HCT116 (cell line): ENCODE measurements at regions not wholly inside any gene's neighbourhood (a gene's known extent, or its start where the extent isn't known, plus 50 kb on each side); places are given as distances from the start of the nearest gene placed in this dataset.

ENCODE experiments used
- ATAC-seq: fragments of 200-7000 bp; cut with Tn5 transposase; 2 replicates; pipeline ENCODE4 v1.9.1; 2020; ENCODE audit warnings: mild to moderate bottlenecking, moderate library complexity
- BruUV-seq: library from RNA; stranded (reverse); fragments of 400-500 nt; replicated peaks from 2 replicates; lab custom pipeline; 2021; lab: Mats Ljungman, UMichigan
- CTCF ChIA-PET: fragments of 300-600 bp; sonication (Branson Sonifier 250); formaldehyde crosslinking; loops from one replicate; lab custom pipeline; 2021; ENCODE audit warnings: antibody characterized with exemption; lab: Charles Lee
- POLR2A ChIA-PET: fragments of 300-600, 350-600 bp; sonication (Branson Sonifier 250); formaldehyde crosslinking; loops from one replicate; lab custom pipeline; 2021; ENCODE audit warnings: antibody characterized with exemption; lab: Charles Lee
- RAD21 ChIA-PET, 2 experiments: fragments of 300-600 bp; sonication (Branson Sonifier 250); formaldehyde crosslinking; loops; one replicate each; lab custom pipeline; 2023; ENCODE audit warnings: low total read pairs in 2 of 2; ENCODE audit not compliant: uncharacterized antibody in 2 of 2, unreplicated experiment in 2 of 2, low non-redundant PET in 1 of 2; lab: Charles Lee
- DNase-seq: peaks from one replicate; pipeline ENCODE4 v3.0.0-alpha.2; 2010; ENCODE audit warnings: low read depth, low spot score
- H2AFZ ChIP-seq: fragments of 200-600 bp; shearing (Covaris generic), sonication (generic); 2 replicates; pipeline ENCODE4 v1.6.1; 2017; ENCODE audit warnings: low read depth, mixed run types, mixed read lengths, antibody characterized with exemption, low read length; ENCODE audit not compliant: poor library complexity, severe bottlenecking
- H3K27ac ChIP-seq: 2 replicates; pipeline ENCODE4 v1.5.1; 2012; ENCODE audit warnings: low read depth, low read length
- H3K27me3 ChIP-seq: fragments of 200-600 bp; sonication (generic); 2 replicates; pipeline ENCODE4 v1.6.1; 2016; ENCODE audit warnings: mixed run types, low read length, mixed read lengths; ENCODE audit not compliant: insufficient read depth
- H3K36me3 ChIP-seq, 2 experiments: fragments of 200-500 bp in 1 of 2; fragments of 200-600 bp in 1 of 2; sonication (Bioruptor generic) in 1 of 2; sonication (generic) in 1 of 2; 2 replicates each; pipeline versions ENCODE4 v1.5.1 to v1.6.1; 2014 to 2016; ENCODE audit warnings: low read length in 2 of 2, inconsistent platforms in 1 of 2, mixed read lengths in 1 of 2, mixed run types in 1 of 2; ENCODE audit not compliant: insufficient read depth in 2 of 2, control insufficient read depth in 1 of 2
- H3K4me1 ChIP-seq, 2 experiments: fragments of 200-600 bp in 1 of 2; sonication (generic) in 1 of 2; 2 replicates each; pipeline versions ENCODE4 v1.5.1 to v1.6.1; 2012 to 2017; ENCODE audit warnings: low read length in 2 of 2, inconsistent platforms in 1 of 2, mild to moderate bottlenecking in 1 of 2, mixed read lengths in 1 of 2, mixed run types in 1 of 2, moderate library complexity in 1 of 2; ENCODE audit not compliant: insufficient read depth in 2 of 2, control insufficient read depth in 1 of 2
- H3K4me2 ChIP-seq: fragments of 200-600 bp; sonication (generic); 2 replicates; pipeline ENCODE4 v1.6.1; 2017; ENCODE audit warnings: mixed run types, low read length, mixed read lengths
- H3K4me3 ChIP-seq, 2 experiments: fragments of 200-600 bp in 1 of 2; sonication (generic) in 1 of 2; replicated peaks in 1 of 2; 2 replicates each; pipeline ENCODE4 v1.5.1; 2011 to 2016; ENCODE audit warnings: low read length in 2 of 2, control low read depth in 1 of 2, low read depth in 1 of 2, mild to moderate bottlenecking in 1 of 2, mixed read lengths in 1 of 2, mixed run types in 1 of 2
- H3K79me2 ChIP-seq: fragments of 200-600 bp; sonication (generic); 2 replicates; pipeline ENCODE4 v1.6.1; 2017; ENCODE audit warnings: mild to moderate bottlenecking, mixed run types, low read length, moderate library complexity, mixed read lengths; ENCODE audit not compliant: insufficient read depth
- H3K9ac ChIP-seq: fragments of 200-600 bp; sonication (generic); 2 replicates; pipeline ENCODE4 v1.6.1; 2016; ENCODE audit warnings: low read length, mixed read lengths
- H3K9me2 ChIP-seq: fragments of 200-600 bp; sonication (generic), shearing (Covaris generic); 2 replicates; pipeline ENCODE4 v1.6.1; 2017; ENCODE audit warnings: mixed run types, mild to moderate bottlenecking, moderate library complexity; ENCODE audit not compliant: insufficient read depth
- H3K9me3 ChIP-seq, 2 experiments: fragments of 200-500 bp in 1 of 2; fragments of 200-600 bp in 1 of 2; sonication (Bioruptor generic) in 1 of 2; sonication (generic) in 1 of 2; 2 replicates each; pipeline ENCODE4 v1.6.1; 2014 to 2017; ENCODE audit warnings: low read length in 2 of 2, mixed read lengths in 2 of 2, inconsistent platforms in 1 of 2, low read depth in 1 of 2, mild to moderate bottlenecking in 1 of 2, mixed run types in 1 of 2, moderate library complexity in 1 of 2; ENCODE audit not compliant: control insufficient read depth in 1 of 2, insufficient read depth in 1 of 2
- H4K20me1 ChIP-seq: fragments of 200-600 bp; sonication (generic), shearing (Covaris generic); 2 replicates; pipeline ENCODE4 v1.6.1; 2017; ENCODE audit warnings: mixed run types, mild to moderate bottlenecking, moderate library complexity; ENCODE audit not compliant: insufficient read depth
- ATF3 ChIP-seq: IDR thresholded peaks from 2 replicates; pipeline ENCODE4 v1.6.1; 2012
- CEBPB ChIP-seq: IDR thresholded peaks from 2 replicates; pipeline ENCODE4 v1.6.1; 2012; ENCODE audit warnings: low read depth
- CTCF ChIP-seq, 3 experiments: fragments of 200-600 bp in 1 of 3; sonication (generic) in 1 of 3; IDR thresholded peaks in 2 of 3; conservative IDR thresholded peaks in 1 of 3; 2 replicates each; pipeline ENCODE4 v1.5.1; 2012 to 2017; ENCODE audit warnings: low read depth in 2 of 3, low read length in 2 of 3, antibody characterized with exemption in 1 of 3, borderline replicate concordance in 1 of 3, control low read depth in 1 of 3, mild to moderate bottlenecking in 1 of 3, mixed read lengths in 1 of 3, mixed run types in 1 of 3, moderate library complexity in 1 of 3; ENCODE audit not compliant: insufficient read depth in 1 of 3
- ELF1 ChIP-seq: IDR thresholded peaks from 2 replicates; pipeline ENCODE4 v1.6.1; 2012; ENCODE audit warnings: low read depth, borderline replicate concordance
- EZH2 ChIP-seq: fragments of 200-600 bp; sonication (generic); IDR thresholded peaks from 2 replicates; pipeline ENCODE4 v1.6.1; 2017; ENCODE audit warnings: antibody characterized with exemption, mixed run types
- EZH2phosphoT487 ChIP-seq: fragments of 200-600 bp; IDR thresholded peaks from 2 replicates; pipeline ENCODE4 v1.6.1; 2018; ENCODE audit warnings: antibody characterized with exemption, borderline replicate concordance
- FOSL1 ChIP-seq: IDR thresholded peaks from 2 replicates; pipeline ENCODE4 v1.6.1; 2012; ENCODE audit warnings: low read depth
- JUND ChIP-seq: IDR thresholded peaks from 2 replicates; pipeline ENCODE4 v1.6.1; 2012
- MAX ChIP-seq: IDR thresholded peaks from 2 replicates; pipeline ENCODE4 v1.6.1; 2012
- POLR2A ChIP-seq: IDR thresholded peaks from 2 replicates; pipeline ENCODE4 v1.7.0; 2011; ENCODE audit warnings: borderline replicate concordance; ENCODE audit not compliant: insufficient read depth, insufficient read length; ENCODE audit errors: extremely low read depth
- POLR2AphosphoS5 ChIP-seq: IDR thresholded peaks from 2 replicates; pipeline ENCODE4 v1.6.1; 2011; ENCODE audit warnings: mild to moderate bottlenecking, low read depth, low read length, moderate library complexity
- REST ChIP-seq: IDR thresholded peaks from 2 replicates; pipeline ENCODE4 v1.6.1; 2012; ENCODE audit warnings: low read depth
- SIN3A ChIP-seq: IDR thresholded peaks from 2 replicates; pipeline ENCODE4 v1.6.1; 2012; ENCODE audit warnings: low read depth
- SP1 ChIP-seq: IDR thresholded peaks from 2 replicates; pipeline ENCODE4 v1.6.1; 2012; ENCODE audit warnings: low read depth
- YY1 ChIP-seq: IDR thresholded peaks from 2 replicates; pipeline ENCODE4 v1.6.1; 2011; ENCODE audit warnings: low read length, low read depth, moderate library complexity, mild to moderate bottlenecking; ENCODE audit not compliant: insufficient replicate concordance; ENCODE audit errors: extremely low read depth
- ZBTB33 ChIP-seq: IDR thresholded peaks from 2 replicates; pipeline ENCODE4 v1.6.1; 2011; ENCODE audit warnings: mild to moderate bottlenecking, low read length, moderate library complexity; ENCODE audit not compliant: insufficient replicate concordance; ENCODE audit errors: extremely low read depth
- ZFX ChIP-seq: fragments of 450-650 bp; IDR thresholded peaks from 2 replicates; pipeline ENCODE4 v1.6.1; 2017
- ZNF274 ChIP-seq: fragments of 200-500 bp; sonication (Bioruptor generic); IDR thresholded peaks from 2 replicates; pipeline ENCODE4 v1.6.1; 2014; ENCODE audit warnings: mild to moderate bottlenecking, low read depth, low read length, inconsistent platforms
- intact Hi-C: fragments of 100-400 bp; cut with micrococcal nuclease; formaldehyde crosslinking; loops from 2 replicates; pipeline ENCODE4 v1.10.0; 2022

GRCh38 chr7:81186691-81187090 is 267.8 kb upstream of the SEMA3C start:
- ChIA-PET POLR2A (no interaction called here), RAD21 (no interaction called here)
- no peak overlapping the region for H3K4me3 ChIP-seq
- H3K9ac ChIP-seq: no peak overlapping the region
- no peaks in the 10 kb centered on the region for H4K20me1 ChIP-seq
- H3K9me3 ChIP-seq: no peaks in the 10 kb centered on the region
- H2AFZ ChIP-seq: no peak overlapping the region
- intact Hi-C loops: no loop called here
- peaks cover 5 to 10% of the 10 kb centered on the region in 2 experiments; a peak in 3 of 4 replicates for H3K4me1 ChIP-seq
- BruUV-seq: no TSS peak
- TF ChIP-seq EZH2 (no peak), REST (no peak), SP1 (no peak), JUND (no peak), ELF1 (no peak), ZNF274 (no peak), ZFX (no peak), CTCF (IDR thresholded peaks at IDR 0.05 in 2 of 3, conservative IDR thresholded peaks at IDR 0.05 in 1 of 3; ENCODE audit: borderline replicate concordance in 1 of 3, insufficient read depth in 1 of 3, low read depth in 2 of 3, low read length in 2 of 3) (no peak), EZH2phosphoT487 (no peak), ATF3 (no peak), POLR2AphosphoS5 (no peak), CEBPB (no peak), POLR2A (no peak), FOSL1 (no peak), YY1 (no peak), ZBTB33 (no peak), SIN3A (no peak), MAX (no peak)
- TF ChIP-seq, all 23 proteins: peak for 0
- Histone ChIP-seq H3K4me2 (no peak overlapping the region), H3K79me2 (no peaks in the 10 kb centered on the region), H3K27ac (no peak overlapping the region), H3K36me3 (no peaks in the 10 kb centered on the region), H3K27me3 (no peaks in the 10 kb centered on the region), H3K9me2 (no peaks in the 10 kb centered on the region)
- DNase-seq (no peak), ATAC-seq (no peak)
- CTCF ChIA-PET: no interaction called here
